ENCODE measurements at regions not wholly inside any gene's neighbourhood (a gene's known extent, or its start where the extent isn't known, plus 50 kb on each side); places are given as distances from the start of the nearest gene placed in this dataset.

- no peak for TF ChIP-seq CTCF (IDR thresholded peaks at IDR 0.05)
- TF ChIP-seq ZNF512 (CRISPR knock-in tag; IDR thresholded peaks at IDR 0.05; ENCODE audit: borderline replicate concordance): no peak
- no peak for TF ChIP-seq ATF2 (CRISPR knock-in tag; IDR thresholded peaks at IDR 0.05; ENCODE audit: borderline replicate concordance, low read depth)
- TF ChIP-seq ETV6 (CRISPR knock-in tag; IDR thresholded peaks at IDR 0.05): no peak
- TF ChIP-seq ZNF232 (CRISPR knock-in tag; IDR thresholded peaks at IDR 0.05): no peak
- TF ChIP-seq E2F5 (CRISPR knock-in tag; IDR thresholded peaks at IDR 0.05): no peak
Measured at GRCh38 chr12:24302708-24303107, 353.2 kb upstream of the SOX5 start.

Data from WTC11 (cell line).